NAMALWA (cell line): ENCODE measurements at regions not wholly inside any gene's neighbourhood (a gene's known extent, or its start where the extent isn't known, plus 50 kb on each side); places are given as distances from the start of the nearest gene placed in this dataset.
"Not testable (repeated sequence)": the region's sequence is repeated elsewhere in the genome, so short reads cannot be mapped to it uniquely, and the experiment has no call there.

Experiments used
- DNase-seq: peaks from one replicate; pipeline ENCODE4 v3.0.0-alpha.2; 2015; ENCODE audit warnings: low spot score

GRCh38 chr13:109702030-109702597 is 84.3 kb downstream of the IRS2 start:
- DNase-seq, result not testable (repeated sequence)

DNA sequence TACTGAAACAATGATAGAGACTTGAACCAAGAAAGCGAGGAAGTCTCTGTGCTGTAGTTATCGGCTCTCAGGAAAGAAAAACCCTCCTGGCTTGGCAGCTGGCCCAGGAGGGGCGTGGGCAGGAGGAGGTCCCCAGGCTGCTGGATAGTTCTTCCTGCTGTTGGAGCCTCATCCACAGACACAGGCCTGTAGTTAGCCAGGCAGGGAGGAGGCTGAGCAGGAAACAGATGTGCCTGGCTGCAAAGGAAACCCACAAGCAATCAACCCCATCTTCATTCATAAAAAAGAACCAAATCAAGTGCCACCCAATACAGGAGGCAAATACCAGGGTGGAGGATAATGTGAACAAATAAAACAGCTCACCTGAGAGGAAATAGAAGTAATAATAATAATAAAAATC is 86.2 kb downstream of the IRS2 start:
- DNase-seq, result peak; percentile 65

DNA sequence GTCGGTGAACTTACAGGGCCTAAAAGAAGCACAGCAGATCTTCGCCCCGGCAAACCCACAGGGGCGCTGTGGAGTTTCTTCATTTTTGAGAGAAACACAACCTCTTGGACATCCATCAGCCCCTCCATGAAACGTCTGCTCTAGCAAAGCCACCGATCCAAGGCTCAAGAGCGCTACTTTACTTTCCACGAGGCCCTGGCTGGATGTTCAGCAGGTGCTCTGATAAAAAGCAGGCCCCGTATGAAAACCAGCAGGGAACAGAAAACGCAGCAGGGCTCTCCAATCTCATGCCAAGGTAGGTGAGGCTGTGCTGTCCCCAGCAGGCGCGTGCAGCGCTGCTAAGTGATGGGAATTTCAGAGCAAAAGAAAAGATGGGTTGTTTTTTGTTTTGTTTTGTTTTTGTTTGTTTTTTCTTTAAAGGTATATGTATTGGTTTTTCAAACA is 86.7 kb downstream of the IRS2 start:
- DNase-seq, result peak; percentile 55

GRCh38 chr13:109698779-109699178 is 87.6 kb downstream of the IRS2 start:
- DNase-seq, result no peak

DNA sequence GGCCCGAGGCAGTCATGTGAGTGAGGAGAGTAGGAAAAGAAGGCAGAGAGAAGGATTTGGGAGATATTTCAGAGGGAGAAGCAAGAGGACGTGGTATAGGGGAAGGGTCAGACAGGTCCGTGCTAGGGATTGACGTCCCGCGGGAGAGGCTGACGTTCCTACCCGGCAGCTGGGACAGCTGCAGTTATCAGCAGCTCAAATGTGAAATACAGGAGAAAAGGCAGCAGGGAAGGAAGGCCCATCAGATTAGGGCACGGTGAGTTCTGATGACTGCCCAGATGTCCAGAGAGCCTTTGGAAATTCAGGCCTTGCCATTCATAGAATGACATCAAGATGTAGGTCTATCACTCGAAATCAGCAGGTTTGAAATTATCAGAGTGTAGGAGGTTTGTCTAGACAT is 88.4 kb downstream of the IRS2 start:
- no peak for DNase-seq

DNA sequence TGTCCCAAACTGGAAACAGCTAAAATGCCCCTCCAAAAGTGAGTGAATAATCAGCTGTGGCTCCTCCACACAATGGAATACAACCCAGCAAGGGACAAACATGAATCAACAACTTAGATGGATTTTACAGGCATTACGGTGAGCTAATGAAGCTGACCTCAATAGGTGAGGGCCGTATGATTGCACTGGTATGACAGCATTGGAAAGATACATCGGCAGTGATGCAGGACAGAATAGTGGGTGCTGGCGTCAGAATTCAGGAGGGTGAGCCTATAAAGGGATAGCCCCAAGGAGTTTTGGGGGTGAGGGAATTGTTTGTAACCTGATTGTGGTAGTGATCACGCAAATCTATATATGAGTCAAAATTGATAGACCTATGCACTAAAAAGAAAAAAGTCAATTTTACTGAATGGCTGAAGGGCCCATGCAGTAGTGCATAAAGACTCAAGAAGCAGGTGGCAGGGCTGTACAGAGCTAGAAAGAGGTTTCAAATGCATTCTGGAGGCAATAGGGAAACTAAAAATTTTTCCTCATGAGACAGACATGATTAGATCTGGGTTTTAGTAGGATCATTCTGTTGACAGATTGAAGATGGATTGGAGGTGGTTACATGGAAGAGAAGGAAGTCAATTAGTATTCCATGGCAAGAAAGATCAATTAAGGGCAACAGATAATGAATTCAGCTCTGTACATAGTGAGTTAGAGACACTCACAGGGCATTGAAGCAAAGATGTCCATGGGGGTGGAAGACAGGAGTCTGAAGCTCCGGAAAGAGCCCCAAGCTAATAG is 90.8 kb downstream of the IRS2 start:
- DNase-seq, result no peak

DNA sequence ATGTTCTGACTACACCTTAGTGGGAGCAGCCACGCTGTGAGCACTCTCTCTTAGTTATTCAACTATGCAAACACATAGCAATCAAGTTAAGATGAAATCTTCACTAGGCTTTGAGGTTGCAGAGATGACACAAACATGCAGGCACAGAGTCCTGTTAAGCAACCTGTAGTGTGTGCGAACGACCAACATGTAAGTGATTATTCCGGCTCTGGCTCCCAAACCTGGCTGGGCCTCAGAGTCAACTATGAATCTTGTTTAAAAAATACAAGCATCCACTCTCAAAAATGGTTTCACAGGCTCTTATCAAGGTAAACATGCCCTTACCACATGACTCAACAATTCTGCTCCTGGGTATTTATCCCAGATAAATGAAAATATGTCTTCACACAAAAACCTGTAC is 91.4 kb downstream of the IRS2 start:
- DNase-seq, result no peak

DNA sequence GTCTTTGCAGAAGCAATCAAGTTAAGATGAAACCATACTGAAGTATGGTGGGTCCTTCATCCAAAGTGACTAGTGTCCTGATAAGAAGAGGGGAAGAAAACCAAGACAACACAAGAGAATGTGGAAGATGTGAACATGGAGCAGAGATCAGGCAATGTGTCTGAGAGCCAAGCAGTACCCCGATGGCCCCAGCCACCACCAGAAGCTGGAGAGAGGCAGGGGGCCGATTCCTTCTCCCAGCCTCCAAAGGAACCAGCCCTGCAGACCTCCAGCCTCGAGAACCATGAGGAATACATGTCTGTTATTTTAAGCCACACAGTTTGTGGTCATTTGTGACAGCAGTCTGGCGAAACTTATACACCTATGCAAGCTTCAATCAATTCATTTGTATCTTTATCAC is 93.2 kb downstream of the IRS2 start:
- no peak for DNase-seq

GRCh38 chr13:109691689-109692088 is 94.7 kb downstream of the IRS2 start:
- no peak for DNase-seq

GRCh38 chr13:109687559-109688448 is 98.6 kb downstream of the IRS2 start:
- no peak for DNase-seq

DNA sequence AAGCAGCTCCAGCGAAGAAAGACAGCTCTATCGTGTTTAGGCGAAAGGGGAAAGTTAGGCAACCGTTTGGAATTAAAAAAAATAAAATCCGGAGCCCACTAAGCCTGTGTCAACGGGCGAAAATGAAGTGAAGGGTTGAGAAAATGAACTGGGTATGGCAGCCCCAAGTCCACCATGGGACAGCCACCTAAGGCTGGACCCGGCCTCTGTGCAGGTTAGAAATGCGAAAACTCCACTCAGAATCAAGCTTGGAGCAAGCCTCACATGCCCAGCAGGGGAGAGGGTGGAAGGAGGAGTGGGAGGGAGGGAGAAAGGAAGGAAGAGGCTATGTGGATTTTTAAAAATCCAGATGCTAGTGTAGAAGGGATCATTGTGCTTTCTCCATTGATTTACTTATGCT is 101.2 kb downstream of the IRS2 start:
- DNase-seq, result no peak

- no peak for DNase-seq
These were observed 101.6 kb downstream of the IRS2 start for GRCh38 chr13:109684824-109685202.

DNA sequence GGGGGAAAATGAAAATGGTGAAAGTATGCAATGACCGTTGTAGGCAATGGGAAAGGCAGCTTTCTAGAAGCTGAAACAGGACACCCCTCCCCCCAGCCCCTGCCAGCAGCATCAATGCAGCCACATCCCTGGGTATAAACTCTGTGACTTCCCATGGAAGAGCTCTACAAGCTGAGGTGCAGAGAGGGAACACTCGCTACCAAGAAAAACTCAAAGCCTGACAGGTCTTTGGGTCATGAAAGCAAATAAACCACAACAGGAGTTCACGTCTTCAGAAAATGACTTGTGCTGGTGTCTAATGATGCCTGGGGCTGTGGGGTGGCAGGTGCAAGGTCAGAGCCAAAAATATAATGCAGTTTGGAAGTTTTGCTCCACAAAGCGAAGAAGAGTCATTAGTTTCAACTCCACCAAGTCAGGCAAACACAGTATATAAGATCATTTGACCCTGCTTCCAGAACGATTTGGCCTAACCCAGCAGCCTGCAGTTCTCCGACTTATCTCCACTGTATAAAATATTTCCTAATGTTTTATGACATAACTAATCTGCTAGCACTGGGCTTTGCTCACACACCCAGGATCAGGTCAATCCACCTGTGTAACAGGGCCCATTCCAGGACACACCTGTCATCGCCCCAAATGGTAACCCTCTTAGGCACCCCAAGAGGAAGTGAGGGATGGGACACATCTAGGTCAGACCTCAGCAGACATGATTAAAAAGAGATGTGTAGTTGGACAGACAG is 102.1 kb downstream of the IRS2 start:
- no peak for DNase-seq

DNA sequence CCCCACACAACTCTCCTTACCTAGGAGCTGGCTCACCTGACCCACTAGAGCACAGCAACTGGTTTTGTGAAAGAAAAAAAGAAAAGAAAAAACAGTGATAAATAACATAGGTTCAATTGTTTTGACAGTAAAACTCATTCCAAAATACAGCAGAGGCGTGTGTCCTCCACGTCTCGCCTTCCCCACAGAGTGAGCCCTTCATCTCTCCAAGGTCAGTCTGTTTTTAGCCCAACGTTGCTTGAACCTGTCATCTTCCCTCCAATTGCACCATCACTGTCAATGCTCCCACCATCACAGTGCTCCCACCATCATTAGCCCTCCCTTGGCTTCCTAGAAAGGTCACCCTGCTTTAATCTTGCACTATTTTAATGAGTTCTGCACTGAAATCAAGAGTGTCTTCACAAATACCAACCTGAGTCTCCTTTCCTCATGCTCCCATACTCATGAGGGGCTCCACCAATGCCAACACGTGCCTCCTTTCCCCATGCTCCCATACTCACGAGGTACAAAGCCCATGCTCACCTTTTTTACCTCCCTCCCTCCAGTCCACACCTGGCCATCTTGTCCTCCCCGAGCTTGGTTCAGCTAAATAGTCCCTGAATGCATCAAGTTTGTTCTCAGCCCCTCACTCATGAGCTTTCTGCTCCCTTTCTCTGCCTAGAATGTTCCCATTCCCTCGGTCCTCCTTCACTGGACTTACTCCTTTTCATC is 103.7 kb downstream of the IRS2 start:
- DNase-seq, result no peak

GRCh38 chr13:109680930-109681329 is 105.5 kb downstream of the IRS2 start:
- no peak for DNase-seq

- no peak for DNase-seq
These were observed 106.1 kb downstream of the IRS2 start for GRCh38 chr13:109680288-109680687.

DNA sequence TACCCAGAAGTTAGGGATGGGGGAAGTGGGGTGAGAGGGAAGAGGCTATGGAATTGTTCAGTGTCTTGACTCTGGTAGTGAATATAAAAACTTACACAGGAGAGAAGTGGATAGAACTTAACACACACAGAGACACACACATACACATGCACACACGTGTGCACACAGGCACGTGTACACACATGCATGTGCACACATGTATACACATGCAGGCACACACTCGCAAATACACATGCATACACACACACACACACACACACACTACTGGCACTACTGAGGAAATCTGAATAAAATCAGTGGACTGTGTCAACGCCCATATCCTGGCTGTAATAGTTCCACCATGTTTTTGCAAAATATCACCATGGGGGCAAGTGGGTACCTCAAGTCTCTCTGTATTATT is 107.9 kb downstream of the IRS2 start:
- no peak for DNase-seq

DNA sequence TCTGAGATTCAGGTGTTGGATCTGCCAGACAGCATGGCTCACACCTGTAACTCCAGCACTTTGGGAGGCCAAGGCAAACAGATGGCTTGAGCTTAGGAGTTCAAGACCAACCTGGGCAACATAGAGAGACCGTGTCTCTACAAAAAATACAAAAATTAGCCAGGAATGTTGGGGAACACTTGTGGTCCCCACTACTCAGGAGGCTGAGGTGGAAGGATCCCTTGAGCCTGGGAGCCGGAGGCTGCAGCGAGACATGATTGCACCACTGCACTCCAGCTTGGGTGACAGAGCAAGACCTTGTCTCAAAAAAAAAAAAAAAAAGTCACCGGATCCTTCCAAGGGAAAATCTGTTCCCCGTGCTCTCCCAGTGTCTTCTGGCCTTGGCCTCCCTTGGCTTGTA is 109.2 kb downstream of the IRS2 start:
- no peak for DNase-seq

DNA sequence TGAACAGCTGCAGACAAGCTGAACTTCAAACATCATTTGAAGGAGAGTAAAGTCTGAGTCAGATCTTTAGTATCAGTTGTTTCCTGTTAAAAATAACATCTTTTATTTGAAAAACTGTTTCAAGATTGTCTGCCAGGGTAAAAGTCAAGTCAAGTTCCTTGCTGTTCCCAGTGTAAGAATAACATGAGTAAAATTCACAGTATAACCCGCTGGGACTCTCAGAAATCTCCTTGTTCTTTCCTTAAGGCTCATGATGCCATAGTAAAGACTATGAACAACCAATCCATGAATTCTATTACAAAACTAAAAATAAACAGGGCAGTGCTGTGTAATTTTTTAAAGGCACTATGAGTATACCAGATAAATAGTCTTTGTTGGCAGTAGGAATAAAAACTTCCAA is 112.9 kb downstream of the IRS2 start:
- no peak for DNase-seq

DNA sequence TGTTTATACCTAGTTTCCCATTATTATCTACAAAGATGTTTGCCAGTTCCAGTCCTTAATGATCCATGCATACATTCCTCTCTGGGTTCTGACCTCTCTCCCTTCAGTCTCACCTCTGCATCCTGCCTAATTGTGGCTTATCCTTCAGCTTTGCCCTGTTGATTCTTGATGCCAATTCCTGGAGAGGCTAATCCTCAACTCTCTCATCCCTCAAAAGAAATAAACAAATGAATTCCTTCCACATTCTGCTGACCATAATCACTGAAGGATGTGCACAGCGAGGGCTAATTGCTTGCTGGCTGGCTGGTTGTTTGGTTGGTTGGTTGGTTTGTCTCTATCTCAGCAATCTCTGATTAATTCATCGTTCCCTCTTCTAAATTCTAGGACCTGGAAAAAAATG is 113.8 kb downstream of the IRS2 start:
- DNase-seq, result no peak

DNA sequence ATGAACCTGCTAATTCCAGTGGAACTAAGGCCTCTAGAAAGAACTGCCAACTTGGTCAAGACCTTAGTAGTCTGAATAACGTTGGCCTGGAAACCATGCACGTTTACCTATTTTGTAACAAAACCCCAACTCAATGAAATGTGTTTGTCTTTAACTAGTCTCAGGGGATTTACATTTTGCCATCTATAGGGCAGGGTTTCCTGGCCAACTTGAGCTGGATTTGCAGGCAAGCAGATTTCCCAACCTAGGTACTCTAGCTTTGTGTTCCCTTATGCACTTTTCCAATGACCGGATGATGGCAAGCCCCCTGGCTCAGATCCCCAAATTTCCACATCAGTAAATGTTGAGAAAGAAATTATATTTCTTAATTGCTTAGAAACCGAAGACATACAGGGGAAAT is 114.5 kb downstream of the IRS2 start:
- no peak for DNase-seq

DNA sequence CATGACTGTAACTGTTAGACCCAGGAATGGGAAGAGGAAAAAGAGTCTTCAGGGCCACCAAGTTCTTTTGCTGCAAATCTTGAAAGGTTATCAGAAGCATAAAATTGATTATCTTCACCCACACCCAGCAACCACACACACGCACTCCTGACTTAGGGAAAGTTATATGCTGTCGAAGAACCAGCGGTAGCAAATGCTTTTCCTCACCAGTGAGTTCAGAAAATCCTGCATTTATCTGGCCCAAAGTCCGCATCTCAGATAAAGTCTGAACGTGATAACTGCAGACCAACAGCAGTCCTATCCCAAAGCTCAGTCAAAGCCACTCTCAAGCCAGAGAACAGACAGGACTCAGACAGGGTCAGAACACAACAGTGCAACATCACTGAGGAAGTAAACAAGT is 115.6 kb downstream of the IRS2 start:
- DNase-seq, result no peak
